ENCODE measurements at regions not wholly inside any gene's neighbourhood (a gene's known extent, or its start where the extent isn't known, plus 50 kb on each side); places are given as distances from the start of the nearest gene placed in this dataset.

DNA sequence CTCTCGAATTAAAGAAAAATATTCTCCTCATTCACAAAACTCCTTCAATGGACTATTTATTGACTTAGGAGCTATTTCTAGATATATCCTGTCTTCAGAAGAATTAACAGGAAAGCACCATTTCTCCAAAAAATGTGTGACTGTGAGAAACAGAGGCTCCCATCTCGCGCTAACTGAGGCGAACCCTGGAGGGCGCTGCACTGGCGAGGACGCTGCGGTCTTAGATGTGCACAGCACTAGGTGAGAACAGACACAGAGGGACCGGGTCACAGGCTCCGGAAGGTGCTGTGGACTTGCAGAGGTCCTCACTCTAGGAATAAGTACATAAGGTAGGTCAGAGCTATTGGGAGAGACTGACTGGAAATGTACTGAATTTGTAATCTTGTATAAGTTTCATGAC is 229.7 kb upstream of the SLC35G4 start:
- TF ChIP-seq, protein P1, sequence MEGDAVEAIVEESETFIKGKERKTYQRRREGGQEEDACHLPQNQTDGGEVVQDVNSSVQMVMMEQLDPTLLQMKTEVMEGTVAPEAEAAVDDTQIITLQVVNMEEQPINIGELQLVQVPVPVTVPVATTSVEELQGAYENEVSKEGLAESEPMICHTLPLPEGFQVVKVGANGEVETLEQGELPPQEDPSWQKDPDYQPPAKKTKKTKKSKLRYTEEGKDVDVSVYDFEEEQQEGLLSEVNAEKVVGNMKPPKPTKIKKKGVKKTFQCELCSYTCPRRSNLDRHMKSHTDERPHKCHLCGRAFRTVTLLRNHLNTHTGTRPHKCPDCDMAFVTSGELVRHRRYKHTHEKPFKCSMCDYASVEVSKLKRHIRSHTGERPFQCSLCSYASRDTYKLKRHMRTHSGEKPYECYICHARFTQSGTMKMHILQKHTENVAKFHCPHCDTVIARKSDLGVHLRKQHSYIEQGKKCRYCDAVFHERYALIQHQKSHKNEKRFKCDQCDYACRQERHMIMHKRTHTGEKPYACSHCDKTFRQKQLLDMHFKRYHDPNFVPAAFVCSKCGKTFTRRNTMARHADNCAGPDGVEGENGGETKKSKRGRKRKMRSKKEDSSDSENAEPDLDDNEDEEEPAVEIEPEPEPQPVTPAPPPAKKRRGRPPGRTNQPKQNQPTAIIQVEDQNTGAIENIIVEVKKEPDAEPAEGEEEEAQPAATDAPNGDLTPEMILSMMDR (conservative IDR thresholded peaks at IDR 0.05; ENCODE audit: low read depth, low read length): no peak
- H3K4me3 ChIP-seq (ENCODE audit: low read depth, low read length): no peak overlapping the region
- no peak for DNase-seq (ENCODE audit: low read depth)

DNA sequence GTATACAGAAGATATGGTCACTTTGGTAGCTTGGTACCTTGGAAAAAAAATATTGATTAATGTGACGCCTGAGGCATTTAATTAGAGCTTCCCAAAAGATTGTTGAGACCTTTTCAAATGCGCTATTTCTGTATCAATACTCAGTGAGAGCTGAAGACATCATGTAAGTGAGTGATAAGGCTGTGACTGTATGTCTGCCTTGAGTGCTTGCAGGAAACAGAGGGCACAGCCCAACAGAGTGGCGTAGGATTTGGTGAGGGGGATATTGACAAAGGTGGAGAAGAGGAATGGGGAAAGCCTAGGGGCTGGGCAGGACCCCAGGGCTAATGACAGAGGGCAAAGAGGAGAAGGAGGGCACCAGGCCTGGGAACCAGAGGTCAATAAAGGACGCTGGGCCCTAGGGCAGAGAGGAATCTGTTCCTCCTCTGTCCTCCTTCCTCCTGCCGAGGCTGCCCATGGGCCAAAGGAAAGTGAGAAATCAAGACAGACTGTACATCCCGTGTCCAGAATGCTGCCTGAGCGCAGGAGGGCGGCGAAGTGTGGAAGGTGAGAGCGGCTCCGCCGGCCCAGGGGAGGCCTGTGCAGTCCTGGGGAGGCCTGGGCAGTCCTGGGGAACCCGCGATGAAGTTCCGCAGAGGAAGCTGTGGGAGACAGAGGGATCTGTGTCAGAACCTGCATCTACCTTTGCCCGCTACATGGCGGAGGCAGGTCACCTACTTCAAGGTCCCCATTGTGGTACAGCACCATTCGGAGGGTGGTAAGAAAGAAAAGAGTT is 228.6 kb upstream of the PIEZO2 start:
- no peak for DNase-seq (ENCODE audit: low read depth)
- TF ChIP-seq, protein P1 (conservative IDR thresholded peaks at IDR 0.05; ENCODE audit: low read depth, low read length): no peak
- H3K4me3 ChIP-seq (ENCODE audit: low read depth, low read length): no peak overlapping the region

DNA sequence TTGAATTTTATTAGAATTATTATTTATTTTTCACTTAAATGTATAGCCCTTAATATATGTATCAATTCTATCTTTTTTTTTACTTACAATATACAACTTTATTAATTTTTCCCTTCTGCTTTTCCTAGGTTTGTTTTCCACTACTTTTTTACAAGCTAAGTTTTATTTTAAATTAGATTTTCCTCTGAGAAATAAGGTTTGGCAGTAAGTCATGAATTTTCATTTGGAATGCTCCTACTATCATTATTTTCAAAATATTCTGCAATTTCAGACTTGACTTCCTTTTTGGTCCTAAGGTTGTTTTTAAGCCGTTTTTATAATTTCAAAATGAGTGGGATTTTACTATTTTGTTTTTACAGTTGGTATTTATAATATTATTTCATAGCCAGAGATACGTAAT is 222.8 kb upstream of the PIEZO2 start:
- DNase-seq (ENCODE audit: low read depth): no peak
- H3K4me3 ChIP-seq (ENCODE audit: low read depth, low read length): no peak overlapping the region
- TF ChIP-seq, protein P1 (conservative IDR thresholded peaks at IDR 0.05; ENCODE audit: low read depth, low read length): no peak

DNA sequence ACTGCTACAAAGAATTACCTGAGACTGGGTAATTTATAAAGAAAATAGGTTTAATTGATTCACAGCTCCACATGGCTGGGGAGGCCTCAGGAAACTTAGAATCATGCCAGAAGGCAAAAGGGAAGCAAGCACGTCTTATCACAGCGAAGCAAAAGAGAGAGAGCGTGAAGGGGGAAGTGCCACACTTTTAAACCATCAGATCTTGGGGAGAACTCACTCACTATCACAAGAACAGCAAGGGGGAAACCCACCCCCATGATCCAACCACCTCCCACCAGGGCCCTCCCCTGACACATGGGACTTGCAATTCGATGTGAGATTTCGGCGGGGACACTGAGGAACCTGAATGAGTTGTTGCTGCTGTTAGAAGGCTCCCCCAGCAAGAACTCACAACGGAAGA is 220.2 kb upstream of the PIEZO2 start:
- TF ChIP-seq, protein P1 (conservative IDR thresholded peaks at IDR 0.05; ENCODE audit: low read depth, low read length): no peak
- DNase-seq (ENCODE audit: low read depth): no peak
- no peak overlapping the region for H3K4me3 ChIP-seq (ENCODE audit: low read depth, low read length)

DNA sequence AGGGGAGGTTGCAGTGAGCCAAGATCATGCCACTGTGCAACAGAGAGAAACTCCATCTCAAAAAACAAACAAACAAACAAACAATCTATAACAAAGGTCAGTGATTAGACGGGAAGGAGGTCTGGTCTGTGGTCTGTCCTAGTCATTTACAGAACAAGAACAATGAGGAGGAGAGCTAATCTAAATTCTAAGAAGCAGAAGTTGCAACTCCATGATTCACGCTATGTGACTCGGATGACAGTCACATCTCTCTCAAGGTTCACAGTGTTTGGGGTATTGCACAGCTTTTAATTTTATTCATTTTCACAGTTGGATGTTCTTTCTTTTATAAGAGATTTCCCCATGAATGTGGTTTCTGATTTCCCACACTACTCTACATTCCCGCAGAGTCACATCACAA is 218.7 kb upstream of the PIEZO2 start:
- H3K4me3 ChIP-seq (ENCODE audit: low read depth, low read length): no peak overlapping the region
- DNase-seq (ENCODE audit: low read depth): no peak
- TF ChIP-seq, protein P1 (conservative IDR thresholded peaks at IDR 0.05; ENCODE audit: low read depth, low read length): no peak

DNA sequence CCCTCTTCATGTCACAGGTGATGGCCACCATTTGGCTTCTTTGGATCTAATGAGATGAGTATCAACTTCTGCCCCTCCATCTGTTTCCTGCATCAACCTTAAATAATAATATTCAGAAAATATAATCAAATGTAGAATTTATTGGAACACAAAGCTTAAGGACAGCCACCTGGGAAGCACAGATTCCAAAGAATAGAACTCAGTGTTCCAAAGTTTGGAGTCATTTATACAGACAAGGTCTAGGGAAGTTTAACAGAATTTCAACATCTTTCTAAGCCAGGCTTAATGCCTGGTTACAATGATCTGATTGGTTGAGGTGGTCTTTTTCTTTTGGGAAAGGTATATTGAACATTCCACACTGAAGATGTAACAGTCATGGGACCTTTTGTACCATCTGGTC is 218.0 kb upstream of the PIEZO2 start:
- H3K4me3 ChIP-seq (ENCODE audit: low read depth, low read length): no peak overlapping the region
- DNase-seq (ENCODE audit: low read depth): no peak
- TF ChIP-seq, protein P1 (conservative IDR thresholded peaks at IDR 0.05; ENCODE audit: low read depth, low read length): no peak

DNA sequence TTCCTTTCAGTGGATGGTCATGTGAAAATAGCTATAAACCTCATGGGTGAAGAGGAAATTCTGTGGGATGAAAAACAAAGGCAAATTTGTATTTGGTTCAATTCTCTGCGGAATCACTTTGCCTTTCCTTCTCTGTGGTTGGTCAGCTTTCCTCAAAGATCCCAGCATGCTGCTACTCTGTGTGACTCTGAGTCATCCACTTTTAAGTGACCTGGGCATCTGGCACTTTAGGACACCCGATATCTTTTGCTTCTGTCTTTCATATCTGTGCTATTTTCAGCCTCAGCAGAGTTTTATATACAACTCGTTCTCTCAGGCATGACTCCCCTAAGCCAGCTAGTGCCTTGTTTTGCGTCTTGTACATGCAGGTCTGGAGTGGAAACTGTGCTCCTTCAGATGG is 217.0 kb upstream of the PIEZO2 start:
- H3K4me3 ChIP-seq (ENCODE audit: low read depth, low read length): no peak overlapping the region
- no peak for DNase-seq (ENCODE audit: low read depth)
- TF ChIP-seq, protein P1 (conservative IDR thresholded peaks at IDR 0.05; ENCODE audit: low read depth, low read length): no peak

Data from epithelial cell of proximal tubule (primary cell).